CD14-positive monocyte (primary cell): ENCODE measurements at regions not wholly inside any gene's neighbourhood (a gene's known extent, or its start where the extent isn't known, plus 50 kb on each side); places are given as distances from the start of the nearest gene placed in this dataset.
"Not testable (repeated sequence)": the region's sequence is repeated elsewhere in the genome, so short reads cannot be mapped to it uniquely, and the experiment has no call there.

Experiments
- DNase-seq, 3 donors: peaks; one replicate each; pipeline ENCODE4 v3.0.0-alpha.2; 2011 to 2022
- H2AFZ ChIP-seq: 2 replicates; pipeline ENCODE4 v1.6.0; 2012; ENCODE audit warnings: mild to moderate bottlenecking, low read depth, low read length, inconsistent platforms; ENCODE audit not compliant: insufficient read depth, poor library complexity, severe bottlenecking
- H3K27ac ChIP-seq, 2 donors: 1 replicate in 1 of 2; 2 replicates in 1 of 2; pipeline ENCODE4 v1.5.1; 2012 to 2013; ENCODE audit warnings: low read length in 2 of 2, control low read depth in 1 of 2, inconsistent platforms in 1 of 2, low read depth in 1 of 2, mild to moderate bottlenecking in 1 of 2
- H3K27me3 ChIP-seq, 2 donors: one replicate each; pipeline versions ENCODE4 v1.6.0 to v1.6.1; 2011 to 2013; ENCODE audit warnings: low read length in 2 of 2; ENCODE audit not compliant: control insufficient read depth in 2 of 2, insufficient read depth in 2 of 2
- H3K36me3 ChIP-seq, 2 donors: replicated peaks in 1 of 2; 1 replicate in 1 of 2; 2 replicates in 1 of 2; pipeline versions ENCODE4 v1.5.1 to v1.6.1; 2012 to 2013; ENCODE audit warnings: low read length in 2 of 2, control low read depth in 1 of 2, inconsistent platforms in 1 of 2, mild to moderate bottlenecking in 1 of 2; ENCODE audit not compliant: insufficient read depth in 2 of 2, control insufficient read depth in 1 of 2
- H3K4me1 ChIP-seq, 2 donors: 1 replicate in 1 of 2; 2 replicates in 1 of 2; pipeline versions ENCODE4 v1.5.1 to v1.6.1; 2012 to 2013; ENCODE audit warnings: low read length in 2 of 2, control low read depth in 1 of 2, inconsistent platforms in 1 of 2, mild to moderate bottlenecking in 1 of 2, moderate library complexity in 1 of 2; ENCODE audit not compliant: insufficient read depth in 2 of 2, control insufficient read depth in 1 of 2
- H3K4me2 ChIP-seq: replicated peaks from 2 replicates; pipeline ENCODE3; 2012; ENCODE audit warnings: low read length, moderate library complexity, mild to moderate bottlenecking; ENCODE audit not compliant: poor library complexity, severe bottlenecking; ENCODE audit errors: extremely low read depth
- H3K4me3 ChIP-seq, 3 experiments: fragments of 200-600 bp in 1 of 3; sonication (generic) in 1 of 3; replicated peaks in 1 of 3; 1 replicate in 2 of 3; 2 replicates in 1 of 3; pipeline ENCODE4 v1.5.1; 2011 to 2013; ENCODE audit warnings: low read length in 3 of 3, mild to moderate bottlenecking in 3 of 3, control low read depth in 2 of 3, low read depth in 2 of 3, inconsistent platforms in 1 of 3, moderate library complexity in 1 of 3
- H3K79me2 ChIP-seq: 2 replicates; pipeline ENCODE4 v1.6.0; 2012; ENCODE audit warnings: mild to moderate bottlenecking, control low read depth, inconsistent platforms, low read length, moderate library complexity; ENCODE audit not compliant: insufficient read depth
- H3K9ac ChIP-seq: 2 replicates; pipeline ENCODE4 v1.6.0; 2017; ENCODE audit warnings: low read length, mild to moderate bottlenecking; ENCODE audit not compliant: insufficient read depth, poor library complexity, severe bottlenecking
- H3K9me3 ChIP-seq, 2 donors: replicated peaks in 1 of 2; 1 replicate in 1 of 2; 2 replicates in 1 of 2; pipeline versions ENCODE4 v1.5.1 to v1.6.1; 2012 to 2013; ENCODE audit warnings: low read length in 2 of 2, control low read depth in 1 of 2; ENCODE audit not compliant: control insufficient read depth in 1 of 2, insufficient read depth in 1 of 2
- H4K20me1 ChIP-seq: 2 replicates; pipeline ENCODE4 v1.6.0; 2012; ENCODE audit warnings: mild to moderate bottlenecking, low read length, control low read depth, moderate library complexity; ENCODE audit not compliant: insufficient read depth
- H3K27ac Mint-ChIP-seq, 7 donors: one replicate each; pipeline ENCODE4 v1.8.0; 2020; ENCODE audit warnings: mild to moderate bottlenecking in 7 of 7, mixed read lengths in 7 of 7, moderate library complexity in 6 of 7, inconsistent platforms in 2 of 7
- H3K27me3 Mint-ChIP-seq, 3 donors: one replicate each; pipeline ENCODE4 v1.8.0; 2021 to 2022; ENCODE audit warnings: low read depth in 3 of 3, mild to moderate bottlenecking in 3 of 3, mixed read lengths in 3 of 3, moderate library complexity in 3 of 3, inconsistent platforms in 1 of 3
- H3K36me3 Mint-ChIP-seq, 2 donors: one replicate each; pipeline ENCODE4 v1.8.0; 2020; ENCODE audit warnings: mixed read lengths in 2 of 2, inconsistent platforms in 1 of 2, mild to moderate bottlenecking in 1 of 2
- H3K4me1 Mint-ChIP-seq: one replicate; pipeline ENCODE4 v1.8.0; 2020; ENCODE audit warnings: mild to moderate bottlenecking, mixed read lengths
- H3K4me3 Mint-ChIP-seq, 2 donors: one replicate each; pipeline ENCODE4 v1.8.0; 2020; ENCODE audit warnings: mild to moderate bottlenecking in 2 of 2, mixed read lengths in 2 of 2, moderate library complexity in 1 of 2
- H3K9me3 Mint-ChIP-seq, 7 donors: one replicate each; pipeline ENCODE4 v1.8.0; 2020 to 2022; ENCODE audit warnings: mixed read lengths in 7 of 7, mild to moderate bottlenecking in 6 of 7, moderate library complexity in 6 of 7, inconsistent platforms in 2 of 7
- CTCF ChIP-seq: fragments of 200-600 bp; IDR thresholded peaks from one replicate; pipeline ENCODE4 v1.8.0; 2022; ENCODE audit warnings: antibody characterized with exemption, mild to moderate bottlenecking
- WGBS: methylation state at CpG from one replicate; pipeline ENCODE4 v1.1.5; 2013; ENCODE audit warnings: missing lambda C conversion rate; ENCODE audit not compliant: insufficient coverage; 5-methylcytosine and 5-hydroxymethylcytosine counted together
- intact Hi-C, 2 donors: fragments of 100-400 bp; cut with micrococcal nuclease; formaldehyde crosslinking; loops; one replicate each; pipeline versions ENCODE4 v1.15.0 to v1.15.1; 2023

- Histone ChIP-seq H3K27me3 (no peaks in the 10 kb centered on the region), H3K36me3 (no peaks in the 10 kb centered on the region), H3K27ac (no peak overlapping the region), H3K4me2 (no peak overlapping the region), H3K9ac (no peak overlapping the region), H3K4me3 (no peak overlapping the region), H2AFZ (no peak overlapping the region), H3K9me3 (peaks cover 0 to 3% of the 10 kb centered on the region in 2 donors), H3K79me2 (no peaks in the 10 kb centered on the region), H4K20me1 (no peaks in the 10 kb centered on the region), H3K4me1 (no peaks in the 10 kb centered on the region)
- Mint-ChIP-seq H3K4me1 (no peaks in the 10 kb centered on the region), H3K4me3 (no peak overlapping the region), H3K9me3 (peaks cover 0 to 11% (median 6%) of the 10 kb centered on the region in 7 donors), H3K36me3 (no peaks in the 10 kb centered on the region), H3K27me3 (no peaks in the 10 kb centered on the region), H3K27ac (no peak overlapping the region)
- DNase-seq = no peak
- intact Hi-C loops = no loop called here
- TF ChIP-seq CTCF = no peak
- WGBS = 97% methylated on average over 3 of the region's 3 CpGs
These were observed 245.6 kb downstream of the SATB1 start for GRCh38 chr3:18179521-18179920.

- Histone ChIP-seq H3K27me3 (no peaks in the 10 kb centered on the region), H2AFZ (no peak overlapping the region), H3K36me3 (no peaks in the 10 kb centered on the region), H4K20me1 (no peaks in the 10 kb centered on the region), H3K79me2 (no peaks in the 10 kb centered on the region), H3K9ac (no peak overlapping the region), H3K27ac (no peak overlapping the region), H3K9me3 (peaks cover 4 to 7% of the 10 kb centered on the region in 2 donors), H3K4me1 (no peaks in the 10 kb centered on the region), H3K4me2 (no peak overlapping the region), H3K4me3 (no peak overlapping the region)
- Mint-ChIP-seq H3K4me3 (no peak overlapping the region), H3K27ac (no peak overlapping the region), H3K36me3 (no peaks in the 10 kb centered on the region), H3K27me3 (no peaks in the 10 kb centered on the region), H3K4me1 (no peaks in the 10 kb centered on the region), H3K9me3 (peaks cover 4 to 8% (median 6%) of the 10 kb centered on the region in 7 donors)
- TF ChIP-seq CTCF = no peak
- no peak for DNase-seq
- intact Hi-C loops = no loop called here
- WGBS = 97% methylated on average over 3 of the region's 4 CpGs
These were observed 247.9 kb downstream of the SATB1 start for GRCh38 chr3:18177271-18177670.

- H3K9me3 Mint-ChIP-seq, H4K20me1 ChIP-seq, H3K4me3 ChIP-seq, H3K4me3 Mint-ChIP-seq, H3K27me3 ChIP-seq, H3K4me2 ChIP-seq, H3K27ac Mint-ChIP-seq, H3K36me3 ChIP-seq, H3K4me1 Mint-ChIP-seq, H2AFZ ChIP-seq, H3K36me3 Mint-ChIP-seq, H3K27me3 Mint-ChIP-seq, H3K9ac ChIP-seq, H3K27ac ChIP-seq, intact Hi-C loops, H3K4me1 ChIP-seq, H3K79me2 ChIP-seq, H3K9me3 ChIP-seq: not testable (repeated sequence)
- no CpG with 5 or more reads among the region's 5 CpGs for WGBS
- DNase-seq = peak in 1 of 3 donors; percentile 7
These were observed 251.2 kb downstream of the SATB1 start for GRCh38 chr3:18173891-18174290.
